ENCODE measurements at regions not wholly inside any gene's neighbourhood (a gene's known extent, or its start where the extent isn't known, plus 50 kb on each side); places are given as distances from the start of the nearest gene placed in this dataset.

GRCh38 chr5:10069637-10070313 lies 179.9 kb downstream of the ATPSCKMT start:
- TF ChIP-seq REST (IDR thresholded peaks at IDR 0.05; ENCODE audit: low read depth) (no peak), CTCF (IDR thresholded peaks at IDR 0.05 in 2 of 3, conservative IDR thresholded peaks at IDR 0.05 in 1 of 3; ENCODE audit: borderline replicate concordance in 1 of 3, insufficient read depth in 1 of 3, low read depth in 2 of 3, low read length in 2 of 3) (no peak), POLR2A (IDR thresholded peaks at IDR 0.05; ENCODE audit: borderline replicate concordance, extremely low read depth, insufficient read depth, insufficient read length) (no peak), POLR2AphosphoS5 (IDR thresholded peaks at IDR 0.05; ENCODE audit: low read depth, low read length) (no peak), SP1 (IDR thresholded peaks at IDR 0.05; ENCODE audit: low read depth) (no peak), ATF3 (IDR thresholded peaks at IDR 0.05) (no peak), RAD21 (IDR thresholded peaks at IDR 0.05; ENCODE audit: low read depth) (no peak), ZNF274 (IDR thresholded peaks at IDR 0.05; ENCODE audit: low read depth, low read length) (no peak)
